Thoracic aorta (tissue), 2 donors: ENCODE measurements at regions not wholly inside any gene's neighbourhood (a gene's known extent, or its start where the extent isn't known, plus 50 kb on each side); places are given as distances from the start of the nearest gene placed in this dataset.

ENCODE experiments used
- ATAC-seq: fragments of 150-250 bp; one replicate; pipeline ENCODE4 v1.8.0; 2017; ENCODE audit warnings: low read depth; ENCODE audit not compliant: insufficient number of reproducible peaks, low FRiP score
- DNase-seq: peaks from one replicate; pipeline ENCODE4 v3.0.0-alpha.2; 2020; ENCODE audit warnings: low spot score
- H3K27ac ChIP-seq, 2 donors: fragments of 200-600 bp; sonication (generic); 1 replicate in 1 of 2; 2 replicates in 1 of 2; pipeline ENCODE4 v1.5.1; 2016; ENCODE audit warnings: mild to moderate bottlenecking in 2 of 2, moderate library complexity in 2 of 2
- H3K27me3 ChIP-seq: fragments of 200-600 bp; sonication (generic); replicated peaks from 2 replicates; pipeline ENCODE4 v1.6.0; 2016; ENCODE audit warnings: mild to moderate bottlenecking; ENCODE audit not compliant: insufficient read depth
- H3K36me3 ChIP-seq: fragments of 200-600 bp; sonication (generic); one replicate; pipeline ENCODE4 v1.5.1; 2016
- H3K4me1 ChIP-seq, 2 donors: fragments of 200-600 bp; sonication (generic); 1 replicate in 1 of 2; 2 replicates in 1 of 2; pipeline versions ENCODE4 v1.5.1 to v1.6.0; 2016; ENCODE audit warnings: low read depth in 2 of 2, mild to moderate bottlenecking in 1 of 2; ENCODE audit not compliant: control insufficient read depth in 1 of 2
- H3K4me3 ChIP-seq: fragments of 200-600 bp; sonication (generic); 2 replicates; pipeline ENCODE4 v1.5.1; 2016; ENCODE audit warnings: mild to moderate bottlenecking
- H3K9me3 ChIP-seq: fragments of 200-600 bp; sonication (generic); 2 replicates; pipeline ENCODE4 v1.5.1; 2016
- CTCF ChIP-seq: fragments of 200-600 bp; sonication (generic); IDR thresholded peaks from one replicate; pipeline ENCODE4 v1.5.1; 2019; ENCODE audit warnings: antibody characterized with exemption

- TF ChIP-seq CTCF: no peak
- ATAC-seq: no peak
- no peaks in the 10 kb centered on the region for H3K4me1 ChIP-seq
These were observed 299.3 kb upstream of the XYLT1 start for GRCh38 chr16:17770104-17770503.

GRCh38 chr16:17769065-17769464 lies 298.3 kb upstream of the XYLT1 start:
- Histone ChIP-seq H3K27ac (no peak overlapping the region), H3K4me3 (no peak overlapping the region), H3K36me3 (no peaks in the 10 kb centered on the region), H3K4me1 (no peaks in the 10 kb centered on the region), H3K27me3 (no peaks in the 10 kb centered on the region), H3K9me3 (no peaks in the 10 kb centered on the region)
- TF ChIP-seq CTCF: no peak
- DNase-seq (no peak), ATAC-seq (no peak)

More at GRCh38 chr16:17770104-17770503, 299.3 kb upstream of the XYLT1 start:
- Histone ChIP-seq H3K4me3 (no peak overlapping the region), H3K36me3 (no peaks in the 10 kb centered on the region), H3K9me3 (no peaks in the 10 kb centered on the region), H3K27me3 (no peaks in the 10 kb centered on the region), H3K27ac (no peak overlapping the region)
- DNase-seq: no peak

- Histone ChIP-seq H3K9me3 (no peaks in the 10 kb centered on the region), H3K4me1 (no peaks in the 10 kb centered on the region), H3K36me3 (no peaks in the 10 kb centered on the region), H3K27me3 (no peaks in the 10 kb centered on the region), H3K27ac (no peak overlapping the region), H3K4me3 (no peak overlapping the region)
- DNase-seq (no peak), ATAC-seq (no peak)
- no peak for TF ChIP-seq CTCF
These were observed 297.5 kb upstream of the XYLT1 start for GRCh38 chr16:17768257-17768656.

- H3K4me3 ChIP-seq: no peak overlapping the region
- H3K9me3 ChIP-seq: no peaks in the 10 kb centered on the region
- DNase-seq (no peak), ATAC-seq (no peak)
- TF ChIP-seq CTCF: no peak
- H3K27me3 ChIP-seq: no peaks in the 10 kb centered on the region
- H3K27ac ChIP-seq: no peak overlapping the region
- H3K4me1 ChIP-seq: no peaks in the 10 kb centered on the region
- no peaks in the 10 kb centered on the region for H3K36me3 ChIP-seq
These were observed 295.3 kb upstream of the XYLT1 start for GRCh38 chr16:17766012-17766411.

GRCh38 chr16:17759451-17760390 lies 289.0 kb upstream of the XYLT1 start:
- TF ChIP-seq CTCF: no peak
- H3K27me3 ChIP-seq: no peaks in the 10 kb centered on the region
- H3K4me3 ChIP-seq: no peak overlapping the region
- no peaks in the 10 kb centered on the region for H3K4me1 ChIP-seq
- ATAC-seq (no peak), DNase-seq (no peak)
- no peaks in the 10 kb centered on the region for H3K9me3 ChIP-seq
- no peaks in the 10 kb centered on the region for H3K36me3 ChIP-seq
- no peak overlapping the region for H3K27ac ChIP-seq
